ENCODE measurements at regions not wholly inside any gene's neighbourhood (a gene's known extent, or its start where the extent isn't known, plus 50 kb on each side); places are given as distances from the start of the nearest gene placed in this dataset.
"Not testable (repeated sequence)": the region's sequence is repeated elsewhere in the genome, so short reads cannot be mapped to it uniquely, and the experiment has no call there.

- TF ChIP-seq CTCF (IDR thresholded peaks at IDR 0.05): no peak
Observed at GRCh38 chr6:93183531-93183972, 235.8 kb downstream of the EPHA7 start.

GRCh38 chr6:93182938-93183479 is 236.3 kb downstream of the EPHA7 start:
- H3K27ac ChIP-seq: no peak overlapping the region
- no peak for TF ChIP-seq CTCF (IDR thresholded peaks at IDR 0.05)
- no peak for DNase-seq (ENCODE audit: low spot score)
- no peak overlapping the region for H3K4me3 ChIP-seq

More at GRCh38 chr6:93183531-93183972, 235.8 kb downstream of the EPHA7 start:
- DNase-seq (ENCODE audit: low spot score): no peak
- H3K4me3 ChIP-seq: no peak overlapping the region
- H3K27ac ChIP-seq: no peak overlapping the region

GRCh38 chr6:93177918-93178317 is 241.4 kb downstream of the EPHA7 start:
- DNase-seq (ENCODE audit: low spot score): no peak
- Histone ChIP-seq H3K4me3 (no peak overlapping the region), H3K27ac (no peak overlapping the region)
- TF ChIP-seq CTCF (IDR thresholded peaks at IDR 0.05): no peak

- H3K4me3 ChIP-seq: no peak overlapping the region
- no peak overlapping the region for H3K27ac ChIP-seq
- DNase-seq (ENCODE audit: low spot score): no peak
- no peak for TF ChIP-seq CTCF (IDR thresholded peaks at IDR 0.05)
Observed at GRCh38 chr6:93177438-93177837, 241.9 kb downstream of the EPHA7 start.

- Histone ChIP-seq H3K27ac (no peak overlapping the region), H3K4me3 (no peak overlapping the region)
- TF ChIP-seq CTCF (IDR thresholded peaks at IDR 0.05): no peak
- DNase-seq (ENCODE audit: low spot score): no peak
Observed at GRCh38 chr6:93176070-93176469, 243.3 kb downstream of the EPHA7 start.

GRCh38 chr6:93173573-93173972 is 245.8 kb downstream of the EPHA7 start:
- H3K4me3 ChIP-seq; DNase-seq (ENCODE audit: low spot score); H3K27ac ChIP-seq: not testable (repeated sequence)

- TF ChIP-seq CTCF (IDR thresholded peaks at IDR 0.05): no peak
- DNase-seq (ENCODE audit: low spot score): no peak
- H3K4me3 ChIP-seq: no peak overlapping the region
- H3K27ac ChIP-seq: no peak overlapping the region
Observed at GRCh38 chr6:93165850-93166430, 253.4 kb downstream of the EPHA7 start.
